Stomach smooth muscle (tissue), 2 donors: ENCODE measurements at regions not wholly inside any gene's neighbourhood (a gene's known extent, or its start where the extent isn't known, plus 50 kb on each side); places are given as distances from the start of the nearest gene placed in this dataset.
A peak's percentile ranks its signal among the peaks of the same experiment; 100 is the strongest.

Experiments used
- H3K27ac ChIP-seq: one replicate; pipeline ENCODE4 v1.7.0; 2013; ENCODE audit warnings: mild to moderate bottlenecking, low read length, inconsistent platforms
- H3K27me3 ChIP-seq, 2 donors: one replicate each; pipeline ENCODE4 v1.7.0; 2013; ENCODE audit warnings: low read length in 2 of 2; ENCODE audit not compliant: insufficient read depth in 2 of 2, control insufficient read depth in 1 of 2
- H3K36me3 ChIP-seq, 2 donors: one replicate each; pipeline ENCODE4 v1.7.0; 2013; ENCODE audit warnings: low read length in 2 of 2; ENCODE audit not compliant: control insufficient read depth in 2 of 2, insufficient read depth in 2 of 2
- H3K4me1 ChIP-seq: one replicate; pipeline ENCODE4 v1.7.0; 2013; ENCODE audit warnings: low read length; ENCODE audit not compliant: control insufficient read depth, insufficient read depth
- H3K4me3 ChIP-seq, 2 donors: one replicate each; pipeline ENCODE4 v1.7.0; 2013; ENCODE audit warnings: low read length in 2 of 2
- H3K9ac ChIP-seq, 2 donors: one replicate each; pipeline ENCODE4 v1.7.0; 2013; ENCODE audit warnings: low read length in 2 of 2, mild to moderate bottlenecking in 1 of 2
- H3K9me3 ChIP-seq, 2 donors: one replicate each; pipeline ENCODE4 v1.7.0; 2013; ENCODE audit warnings: low read length in 2 of 2; ENCODE audit not compliant: control insufficient read depth in 2 of 2
- donor health status: healthy.
- donor health status: Pancreatic carcinoma.

DNA sequence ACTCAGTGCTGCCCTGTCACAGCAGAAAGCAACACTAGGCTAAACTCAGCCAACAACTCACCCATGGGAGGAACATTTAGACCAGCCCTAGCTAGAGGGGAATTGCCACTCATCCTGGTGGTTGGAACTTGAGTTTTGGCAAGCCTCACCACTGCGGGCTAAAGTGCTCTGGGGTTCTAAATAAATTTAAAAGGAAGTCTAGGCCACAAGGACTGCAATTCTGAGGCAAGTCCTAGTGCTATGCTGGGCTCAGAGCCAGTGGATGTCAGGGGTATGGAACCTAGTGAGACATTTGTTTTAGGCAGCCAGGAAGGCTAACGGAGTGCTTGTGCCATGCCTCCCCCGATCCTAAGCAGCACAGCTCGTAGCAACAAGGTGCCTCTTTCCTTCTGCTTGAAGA, 78.0 kb downstream of the RGS13 start:
- Histone ChIP-seq H3K4me3 (no peak overlapping the region), H3K27me3 (no peaks in the 10 kb centered on the region), H3K27ac (peak overlapping the region; percentile 19), H3K36me3 (no peaks in the 10 kb centered on the region), H3K9ac (no peak overlapping the region), H3K9me3 (no peaks in the 10 kb centered on the region), H3K4me1 (peaks cover 6% of the 10 kb centered on the region)

GRCh38 chr1:192724670-192725069, 84.2 kb upstream of the RGS2 start:
- no peaks in the 10 kb centered on the region for H3K4me1 ChIP-seq
- no peaks in the 10 kb centered on the region for H3K27me3 ChIP-seq
- no peak overlapping the region for H3K27ac ChIP-seq
- no peaks in the 10 kb centered on the region for H3K36me3 ChIP-seq
- H3K9me3 ChIP-seq = no peaks in the 10 kb centered on the region
- no peak overlapping the region for H3K4me3 ChIP-seq
- no peak overlapping the region for H3K9ac ChIP-seq

DNA sequence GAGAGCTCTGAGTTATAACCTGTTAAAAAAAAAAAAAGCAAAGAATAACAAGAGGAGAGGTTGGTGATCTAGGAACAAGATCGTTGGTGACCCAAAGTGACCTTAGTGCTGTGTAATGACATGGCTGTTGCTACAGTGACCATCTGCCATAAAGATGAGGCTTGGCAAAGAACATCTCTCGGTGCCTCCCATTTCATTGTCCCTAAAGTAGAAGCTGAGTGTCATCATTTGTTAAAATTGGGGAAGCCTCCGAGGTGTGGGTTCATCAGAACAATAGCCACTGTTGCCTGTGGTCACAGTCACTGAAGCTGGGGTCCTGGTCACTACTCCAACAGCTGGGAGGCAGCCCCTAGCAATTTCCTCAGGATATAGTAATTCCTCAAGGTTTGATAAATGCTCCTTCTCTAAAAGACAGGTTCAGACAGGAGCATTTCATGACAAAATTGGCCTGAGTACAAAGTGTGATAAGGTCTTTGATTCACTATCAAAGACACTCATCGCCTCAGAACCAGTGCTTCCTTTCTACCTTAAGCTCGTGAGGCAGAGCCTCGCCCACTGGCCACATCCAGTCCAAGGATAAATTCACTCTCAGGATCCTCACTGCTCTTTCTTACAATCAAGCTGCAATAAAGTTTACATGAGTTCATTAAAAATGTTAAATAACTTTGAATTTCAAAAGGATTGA, 81.9 kb upstream of the RGS2 start:
- no peaks in the 10 kb centered on the region for H3K4me1 ChIP-seq
- no peak overlapping the region for H3K4me3 ChIP-seq
- no peaks in the 10 kb centered on the region for H3K27me3 ChIP-seq
- no peaks in the 10 kb centered on the region for H3K36me3 ChIP-seq
- no peak overlapping the region for H3K27ac ChIP-seq
- no peak overlapping the region for H3K9ac ChIP-seq
- H3K9me3 ChIP-seq = no peaks in the 10 kb centered on the region

DNA sequence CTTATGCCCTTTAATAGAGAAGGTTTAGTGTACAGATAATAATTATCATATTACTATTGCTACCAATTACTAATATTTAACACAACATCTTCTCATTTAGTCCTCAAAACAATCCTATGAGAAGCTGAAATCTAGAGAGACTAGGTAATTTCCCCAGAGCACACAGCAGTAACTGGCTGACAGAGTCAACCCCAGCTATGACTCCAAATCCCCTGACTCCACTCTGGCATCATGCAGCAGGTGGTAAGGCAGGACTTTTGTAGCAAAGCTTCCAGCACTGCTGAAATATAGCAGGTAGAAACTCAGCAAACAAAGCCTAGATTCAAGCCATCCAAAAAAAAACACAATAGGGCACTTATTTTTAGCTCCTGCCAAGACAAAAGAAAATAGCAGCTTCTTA, 79.3 kb upstream of the RGS2 start:
- Histone ChIP-seq H3K4me3 (no peak overlapping the region), H3K9ac (no peak overlapping the region), H3K27me3 (no peaks in the 10 kb centered on the region), H3K27ac (peak overlapping the region; percentile 3), H3K4me1 (no peaks in the 10 kb centered on the region), H3K36me3 (no peaks in the 10 kb centered on the region), H3K9me3 (no peaks in the 10 kb centered on the region)

DNA sequence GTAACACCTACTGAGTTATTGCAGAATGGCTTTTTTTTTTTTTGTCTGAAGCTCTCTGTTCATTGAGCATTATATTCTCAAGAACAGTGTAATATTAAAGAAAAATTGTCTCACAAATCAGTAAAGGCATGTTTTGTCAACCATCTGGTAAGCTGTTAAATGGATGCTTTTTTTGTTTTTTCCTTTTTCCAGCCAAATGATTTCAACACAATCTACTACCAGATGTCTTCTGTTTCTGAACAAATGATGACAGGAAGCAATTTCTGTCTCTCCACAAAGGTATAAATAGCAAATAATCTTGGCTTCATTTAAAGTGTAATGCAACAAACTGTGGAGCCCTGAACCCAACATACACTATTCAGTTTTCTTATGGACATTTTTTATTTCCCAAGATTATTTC, 78.6 kb upstream of the RGS2 start:
- no peak overlapping the region for H3K4me3 ChIP-seq
- no peaks in the 10 kb centered on the region for H3K9me3 ChIP-seq
- no peaks in the 10 kb centered on the region for H3K36me3 ChIP-seq
- H3K4me1 ChIP-seq = no peaks in the 10 kb centered on the region
- no peak overlapping the region for H3K9ac ChIP-seq
- H3K27ac ChIP-seq = no peak overlapping the region
- no peaks in the 10 kb centered on the region for H3K27me3 ChIP-seq

DNA sequence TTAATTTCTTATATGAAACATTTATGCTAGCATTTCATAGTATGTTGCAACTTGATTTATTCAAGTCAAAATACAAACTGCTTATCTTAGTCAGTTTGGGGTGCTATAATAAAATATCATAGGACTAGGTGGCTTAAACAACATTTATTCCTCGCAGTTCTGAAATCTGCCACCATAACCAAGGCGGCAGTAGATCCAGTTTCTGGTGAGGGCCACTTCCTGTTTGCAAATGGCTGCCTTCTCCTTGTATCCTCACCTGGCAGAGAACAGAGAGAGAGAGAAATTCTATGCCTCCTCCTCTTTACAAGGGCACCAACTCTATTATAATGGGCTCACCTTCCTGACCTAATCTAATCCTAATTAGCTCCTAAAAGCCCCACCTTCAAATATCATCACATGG, 76.1 kb upstream of the RGS2 start:
- H3K4me3 ChIP-seq = no peak overlapping the region

GRCh38 chr1:192735298-192735915, 73.4 kb upstream of the RGS2 start:
- H3K36me3 ChIP-seq = no peaks in the 10 kb centered on the region
- no peaks in the 10 kb centered on the region for H3K9me3 ChIP-seq
- no peak overlapping the region for H3K4me3 ChIP-seq
- no peak overlapping the region for H3K27ac ChIP-seq
- peaks cover 8% of the 10 kb centered on the region for H3K4me1 ChIP-seq
- no peaks in the 10 kb centered on the region for H3K27me3 ChIP-seq
- no peak overlapping the region for H3K9ac ChIP-seq

More for the DNA sequence above, 76.1 kb upstream of the RGS2 start:
- Histone ChIP-seq H3K36me3 (no peaks in the 10 kb centered on the region), H3K4me1 (peaks cover 8% of the 10 kb centered on the region), H3K27me3 (no peaks in the 10 kb centered on the region), H3K27ac (no peak overlapping the region), H3K9me3 (no peaks in the 10 kb centered on the region), H3K9ac (no peak overlapping the region)

DNA sequence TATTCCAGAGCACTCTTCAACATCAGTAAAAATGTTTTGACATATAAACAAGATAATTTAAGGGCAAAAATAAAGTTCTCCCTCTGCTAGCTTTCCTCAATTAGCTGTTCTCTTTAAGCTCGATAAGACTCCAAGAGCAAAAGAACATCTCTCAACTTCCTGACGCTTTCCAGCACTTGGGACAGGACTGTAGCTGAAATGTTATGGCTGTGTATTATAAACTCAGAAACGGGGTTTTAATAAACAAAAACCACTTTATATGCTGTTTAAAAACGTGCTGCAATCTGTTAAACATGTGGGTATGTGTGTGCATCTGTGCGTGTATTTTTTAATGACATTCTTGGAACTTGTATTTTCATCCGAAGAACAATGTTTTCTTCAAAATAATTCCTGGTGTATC, 71.5 kb upstream of the RGS2 start:
- no peaks in the 10 kb centered on the region for H3K27me3 ChIP-seq
- H3K36me3 ChIP-seq = no peaks in the 10 kb centered on the region
- H3K4me1 ChIP-seq = peaks cover 8% of the 10 kb centered on the region
- no peaks in the 10 kb centered on the region for H3K9me3 ChIP-seq
- H3K27ac ChIP-seq = no peak overlapping the region
- H3K9ac ChIP-seq = no peak overlapping the region
- H3K4me3 ChIP-seq = peak overlapping the region in 1 of 2 donors; percentile 24

GRCh38 chr1:192739476-192740184, 69.2 kb upstream of the RGS2 start:
- no peaks in the 10 kb centered on the region for H3K27me3 ChIP-seq
- H3K4me1 ChIP-seq = peaks cover 8% of the 10 kb centered on the region
- peak overlapping the region in 1 of 2 donors; percentile 16 for H3K4me3 ChIP-seq
- no peak overlapping the region for H3K27ac ChIP-seq
- no peak overlapping the region for H3K9ac ChIP-seq
- no peaks in the 10 kb centered on the region for H3K36me3 ChIP-seq
- no peaks in the 10 kb centered on the region for H3K9me3 ChIP-seq

DNA sequence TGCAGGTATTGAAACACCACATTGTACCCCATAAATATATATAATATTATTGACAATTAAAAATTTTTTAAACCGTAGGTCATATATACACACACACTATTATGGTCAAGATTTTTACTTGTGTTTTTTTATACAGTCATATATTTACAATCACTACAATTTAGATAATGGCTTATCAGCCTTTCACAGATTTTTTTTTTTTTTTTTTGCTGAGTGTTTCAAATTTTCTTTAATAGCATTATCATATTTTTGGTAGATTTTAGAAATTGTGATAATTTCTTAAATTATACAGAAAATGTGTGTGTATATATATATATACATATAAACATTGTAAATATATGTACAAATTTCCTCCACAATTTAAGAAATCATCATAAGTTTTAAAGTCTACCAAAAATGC, 68.6 kb upstream of the RGS2 start:
- peaks cover 8% of the 10 kb centered on the region for H3K4me1 ChIP-seq
- no peaks in the 10 kb centered on the region for H3K9me3 ChIP-seq
- no peak overlapping the region for H3K27ac ChIP-seq
- H3K4me3 ChIP-seq = no peak overlapping the region
- no peaks in the 10 kb centered on the region for H3K27me3 ChIP-seq
- no peak overlapping the region for H3K9ac ChIP-seq
- H3K36me3 ChIP-seq = no peaks in the 10 kb centered on the region

DNA sequence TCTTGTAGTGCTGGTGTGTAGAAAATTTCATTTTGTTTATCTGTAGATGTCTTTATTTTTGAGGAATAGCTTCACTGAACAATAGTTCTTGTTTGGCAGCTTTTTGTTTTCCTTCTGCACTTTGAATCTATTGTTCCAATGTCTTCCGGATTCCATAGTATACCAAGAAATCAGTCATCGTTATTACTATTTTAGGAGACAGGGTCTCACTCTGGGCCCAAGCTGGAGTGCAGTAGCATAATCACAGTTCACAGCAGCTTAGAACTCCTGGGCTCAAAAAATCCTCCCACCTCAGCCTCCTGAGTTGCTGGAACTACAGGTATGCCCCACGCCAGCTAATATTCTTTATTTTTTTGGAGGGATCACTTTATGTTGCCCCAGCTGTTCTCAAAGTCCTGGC, 67.7 kb upstream of the RGS2 start:
- Histone ChIP-seq H3K36me3 (no peaks in the 10 kb centered on the region), H3K27ac (no peak overlapping the region), H3K4me1 (peaks cover 8% of the 10 kb centered on the region), H3K9me3 (no peaks in the 10 kb centered on the region), H3K27me3 (no peaks in the 10 kb centered on the region), H3K4me3 (no peak overlapping the region), H3K9ac (no peak overlapping the region)
